HEK293T (cell line): ENCODE measurements at regions not wholly inside any gene's neighbourhood (a gene's known extent, or its start where the extent isn't known, plus 50 kb on each side); places are given as distances from the start of the nearest gene placed in this dataset.

Experiments
- FOXA1 ChIP-seq: fragments of 450-650 bp; IDR thresholded peaks from 2 replicates; pipeline ENCODE4 v1.6.1; 2016; ENCODE audit warnings: mild to moderate bottlenecking
- FOXK2 ChIP-seq: fragments of 450-650 bp; IDR thresholded peaks from 2 replicates; pipeline ENCODE4 v1.6.1; 2016; ENCODE audit warnings: mild to moderate bottlenecking
- TARDBP ChIP-seq: fragments of 450-650 bp; IDR thresholded peaks from 2 replicates; pipeline ENCODE4 v1.6.1; 2016

DNA sequence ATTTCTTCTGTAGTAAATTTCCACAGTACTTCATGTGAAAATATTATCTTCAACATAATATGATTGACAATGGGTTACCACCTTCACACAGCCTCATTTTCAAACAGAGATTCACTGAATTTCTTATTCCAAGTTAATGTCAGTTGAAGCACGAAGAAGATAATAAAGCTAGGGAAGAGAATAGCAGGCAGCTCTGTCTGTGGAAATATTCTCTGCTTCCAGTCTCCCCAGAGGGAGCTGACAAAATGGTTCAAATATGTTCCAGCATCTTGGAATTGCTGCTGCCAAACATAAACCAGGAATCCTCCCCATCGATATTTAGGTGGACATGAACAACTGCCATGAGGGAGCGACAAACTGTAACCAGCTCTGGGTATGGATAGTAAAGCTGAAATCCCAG is 224.8 kb downstream of the GJA1 start:
- TF ChIP-seq FOXA1 (no peak), FOXK2 (no peak), TARDBP (no peak)
